HG03520 (cell line): ENCODE measurements at regions not wholly inside any gene's neighbourhood (a gene's known extent, or its start where the extent isn't known, plus 50 kb on each side); places are given as distances from the start of the nearest gene placed in this dataset.
"Not testable (repeated sequence)": the region's sequence is repeated elsewhere in the genome, so short reads cannot be mapped to it uniquely, and the experiment has no call there.

Experiments
- ATAC-seq: cut with Tn5 transposase; IDR thresholded peaks from one replicate; pipeline ENCODE4 v1.9.1; 2021; ENCODE audit warnings: mild to moderate bottlenecking, moderate library complexity; ENCODE audit not compliant: unreplicated experiment

GRCh38 chr5:103907001-103907400 lies 344.4 kb upstream of the NUDT12 start:
- no peak for ATAC-seq

DNA sequence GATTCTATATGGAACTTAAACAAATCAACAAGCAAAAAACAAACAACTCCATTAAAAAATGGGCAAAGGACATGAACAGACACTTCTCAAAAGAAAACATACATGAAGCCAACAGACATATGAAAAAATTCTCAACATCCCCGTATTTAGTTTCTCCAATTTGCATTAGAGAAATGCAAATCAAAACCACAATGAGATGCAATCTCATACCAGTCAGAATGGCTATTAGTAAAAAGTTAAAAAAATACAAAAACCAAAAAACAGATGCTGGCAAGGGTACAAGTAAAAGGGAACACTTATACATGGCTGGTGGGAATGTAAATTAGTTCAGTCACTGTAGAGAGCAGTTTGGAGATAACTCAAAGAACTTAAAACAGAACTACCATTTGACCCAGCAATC lies 342.1 kb upstream of the NUDT12 start:
- ATAC-seq: no peak

DNA sequence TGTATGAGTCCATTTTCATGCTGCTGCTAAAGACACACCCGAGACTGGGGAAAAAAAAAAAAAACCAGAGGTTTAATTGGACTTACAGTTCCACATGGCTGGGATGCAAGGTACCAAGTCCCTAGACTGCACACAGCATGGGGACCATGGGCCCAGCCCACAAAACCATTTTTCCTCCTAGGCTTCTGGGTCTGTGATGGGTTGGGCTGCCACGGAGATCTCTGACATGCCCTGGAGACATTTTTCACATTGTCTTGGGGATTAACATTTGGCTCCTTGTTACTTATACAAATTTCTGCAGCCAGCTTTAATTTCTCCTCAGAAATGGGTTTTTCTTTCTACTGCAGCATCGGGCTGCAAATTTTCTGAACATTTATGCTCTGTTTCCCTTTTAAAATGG lies 340.3 kb upstream of the NUDT12 start:
- ATAC-seq: no peak

- no peak for ATAC-seq
Observed at GRCh38 chr5:103901885-103902284, 339.3 kb upstream of the NUDT12 start.

DNA sequence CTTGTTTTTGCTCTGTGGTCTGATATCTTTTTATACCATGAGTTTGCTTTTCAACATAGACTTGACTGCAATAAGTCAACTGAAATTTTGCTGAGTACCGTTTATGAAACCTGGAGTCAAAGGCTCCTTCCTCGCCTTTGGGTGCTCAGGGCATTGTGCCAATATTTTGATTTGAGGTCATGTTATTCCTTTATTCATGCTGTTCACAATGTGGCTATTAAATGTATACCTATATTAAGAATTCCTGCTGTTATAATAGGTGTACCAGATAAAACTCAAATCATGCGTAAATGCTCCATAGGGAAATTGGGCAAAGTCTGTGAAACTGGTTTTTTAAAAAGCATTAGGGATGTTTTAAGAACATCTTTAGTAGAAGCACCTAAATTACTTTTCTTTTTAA lies 334.0 kb upstream of the NUDT12 start:
- ATAC-seq: no peak

GRCh38 chr5:103895738-103896137 lies 333.1 kb upstream of the NUDT12 start:
- no peak for ATAC-seq

GRCh38 chr5:103894882-103895281 lies 332.3 kb upstream of the NUDT12 start:
- ATAC-seq: no peak

DNA sequence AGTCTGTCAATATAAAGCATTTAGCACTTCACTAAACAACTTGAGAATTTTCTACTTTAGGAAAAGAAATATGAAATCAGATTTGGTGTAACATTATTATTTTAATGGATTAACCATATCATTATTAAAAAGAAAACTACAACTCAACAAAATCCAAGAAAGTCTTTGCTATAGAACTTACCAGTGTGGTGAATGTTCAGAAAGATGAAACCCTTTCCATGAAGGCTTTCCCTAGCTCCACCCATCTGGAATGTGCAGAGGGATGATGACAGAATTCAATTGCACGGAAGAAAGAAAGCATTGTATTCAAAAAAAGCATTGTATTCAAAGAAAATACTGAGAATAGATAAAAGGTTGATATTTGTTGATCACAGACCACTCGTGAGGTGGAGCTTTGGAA lies 328.6 kb upstream of the NUDT12 start:
- ATAC-seq: no peak

DNA sequence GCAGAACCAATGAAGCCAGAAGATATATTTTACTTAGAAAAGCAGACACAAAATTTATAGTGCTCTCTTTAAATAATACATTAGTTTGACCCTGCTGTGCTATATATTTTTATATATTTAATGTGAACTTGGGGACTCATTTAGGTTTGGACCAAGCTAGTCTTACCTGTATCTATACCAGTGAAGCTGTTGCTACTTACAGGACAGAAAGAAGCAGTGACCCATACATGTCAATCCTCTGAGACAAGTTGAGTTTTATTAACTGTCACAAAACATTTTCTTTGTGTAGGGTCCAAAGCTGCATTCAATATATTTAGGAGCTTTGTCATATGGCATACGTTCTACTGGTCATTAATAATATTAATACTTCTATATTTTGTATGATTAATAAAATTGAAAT lies 327.7 kb upstream of the NUDT12 start:
- ATAC-seq: no peak

DNA sequence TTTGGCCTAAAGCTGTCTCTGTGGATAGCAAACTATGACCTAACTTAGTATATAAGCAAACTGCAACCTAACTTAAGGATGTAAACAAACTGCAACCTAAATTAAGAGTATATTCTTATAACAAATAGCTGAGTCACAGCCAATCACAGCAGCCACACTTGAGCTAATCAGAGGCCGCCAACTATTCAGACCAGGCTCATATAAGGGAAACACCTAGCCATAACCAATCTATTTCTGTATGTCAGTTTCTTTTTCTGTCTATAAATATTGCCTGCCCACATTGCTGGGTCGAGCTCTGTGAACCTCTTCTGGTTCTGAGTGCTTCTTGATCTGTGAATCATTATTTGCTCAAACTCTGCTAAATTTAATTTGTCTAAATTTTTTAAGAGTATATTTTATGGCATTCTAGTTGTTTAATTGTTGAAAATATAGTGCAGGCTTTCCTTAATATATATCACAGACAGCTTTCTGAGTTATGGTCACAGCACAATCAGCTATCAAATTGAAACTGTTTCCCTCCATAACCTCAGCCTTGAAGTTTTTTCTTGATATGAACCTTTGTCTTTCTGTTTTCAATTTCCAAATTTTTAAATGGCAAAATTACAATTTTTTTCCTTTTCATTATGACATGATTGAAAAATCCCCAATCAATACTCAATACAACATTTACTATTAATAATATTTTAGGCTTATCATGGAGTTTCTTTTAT lies 327.1 kb upstream of the NUDT12 start:
- peak; percentile 63 for ATAC-seq

DNA sequence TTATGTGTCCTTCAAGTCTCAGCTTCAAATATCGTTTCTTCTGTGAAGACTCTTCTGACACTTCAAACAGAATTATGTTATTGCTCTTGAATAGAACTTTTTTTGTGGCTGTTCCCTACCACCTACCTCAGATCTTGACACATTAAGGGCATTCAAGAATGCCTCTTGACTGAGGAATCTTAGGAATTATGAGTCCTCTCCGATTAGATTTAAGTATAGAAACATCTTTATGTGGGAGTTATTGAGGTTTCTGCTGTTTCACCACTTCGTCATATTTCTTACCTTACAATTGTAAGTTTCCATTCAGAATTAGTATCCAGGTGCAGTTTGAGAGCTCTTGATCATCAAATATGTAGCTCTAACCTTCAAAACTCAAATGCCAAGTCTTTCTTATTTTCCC lies 324.2 kb upstream of the NUDT12 start:
- ATAC-seq: no peak

DNA sequence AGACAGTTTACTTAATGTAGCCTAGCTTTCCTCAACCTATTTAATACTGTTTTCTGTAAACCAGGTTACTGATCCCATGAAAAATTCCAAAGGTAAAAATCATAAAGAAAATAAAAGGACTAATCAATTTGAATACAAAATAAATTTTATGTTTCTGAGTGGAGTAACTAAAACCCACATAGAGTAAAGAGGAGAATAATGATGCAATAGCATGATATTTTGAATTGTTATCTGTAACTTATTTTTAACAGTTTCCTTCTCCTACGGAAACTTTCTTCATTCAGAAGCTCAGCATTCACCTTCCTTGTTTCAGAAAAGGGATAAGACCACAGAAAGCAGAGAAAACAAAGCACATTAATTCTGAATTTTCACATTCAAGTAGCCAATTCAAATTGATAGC lies 320.6 kb upstream of the NUDT12 start:
- ATAC-seq: no peak

DNA sequence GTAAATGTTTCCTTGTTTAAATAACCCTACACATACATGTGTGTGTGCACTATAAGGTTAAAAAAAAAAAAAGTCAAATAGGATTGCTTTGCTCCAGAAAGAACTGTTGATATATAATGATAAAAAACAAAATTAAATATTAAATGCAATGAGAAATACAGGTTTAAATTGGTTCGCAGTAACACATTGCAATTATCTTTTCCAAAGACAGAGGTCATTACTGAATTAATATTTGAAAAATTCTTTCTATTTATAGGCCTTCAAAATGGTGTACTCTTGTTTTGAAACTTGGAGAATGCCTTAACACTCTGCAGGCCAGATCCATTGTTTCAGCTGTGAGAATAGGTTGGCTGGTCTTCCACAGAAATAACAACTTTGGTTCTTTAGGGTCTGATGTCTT lies 319.0 kb upstream of the NUDT12 start:
- ATAC-seq: no peak

DNA sequence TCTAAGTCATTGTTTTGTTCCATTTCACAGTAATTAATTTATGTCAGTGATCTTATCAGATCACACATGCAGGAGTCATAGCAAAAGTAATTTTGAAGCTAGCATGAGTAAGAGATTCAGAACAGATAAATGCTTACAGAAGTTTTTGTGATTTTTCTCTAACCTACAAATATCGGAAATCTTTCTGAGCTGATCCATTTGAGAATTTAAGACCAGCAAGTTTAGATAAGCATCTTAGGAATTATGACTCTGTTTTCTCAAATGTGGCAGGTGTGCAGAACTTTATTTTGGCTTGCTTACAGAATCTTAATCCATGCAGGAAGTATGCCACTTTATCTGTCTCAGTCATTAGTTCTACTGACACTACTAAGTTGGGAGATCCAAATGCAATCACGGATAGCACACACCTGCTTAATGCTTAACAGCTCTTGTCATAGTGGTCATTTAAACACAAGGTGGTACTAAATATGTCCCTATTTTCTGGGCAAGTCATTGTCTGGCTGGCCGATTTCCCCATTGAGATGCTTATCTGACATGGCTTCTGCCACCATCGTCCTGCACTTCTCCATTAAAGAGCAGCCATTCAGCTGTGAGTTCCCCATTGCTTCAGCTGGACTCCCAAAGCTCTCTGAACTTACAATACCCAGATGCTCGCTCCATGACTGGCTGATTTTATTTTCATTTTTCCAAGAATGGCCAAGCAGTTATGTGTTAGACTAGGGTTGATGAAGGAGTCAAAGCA lies 305.4 kb upstream of the NUDT12 start:
- no peak for ATAC-seq

DNA sequence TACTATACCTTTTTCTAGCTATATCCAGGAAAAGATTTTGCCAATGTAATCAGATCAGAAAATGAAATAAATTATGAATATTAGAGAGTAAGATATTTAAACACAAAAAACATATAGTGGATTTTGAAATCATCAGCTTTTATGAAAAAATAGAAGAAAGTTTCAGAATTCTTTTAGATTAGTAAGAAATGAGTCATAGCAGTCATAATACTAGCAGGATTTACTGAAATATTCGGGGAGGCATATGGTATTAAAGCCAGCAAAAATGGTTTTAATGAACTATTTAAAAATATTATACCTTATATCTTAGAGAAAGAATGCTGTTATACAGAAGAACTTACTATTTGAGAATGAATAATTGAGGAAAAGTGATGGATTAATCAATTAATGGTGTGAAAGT lies 303.6 kb upstream of the NUDT12 start:
- ATAC-seq: no peak

DNA sequence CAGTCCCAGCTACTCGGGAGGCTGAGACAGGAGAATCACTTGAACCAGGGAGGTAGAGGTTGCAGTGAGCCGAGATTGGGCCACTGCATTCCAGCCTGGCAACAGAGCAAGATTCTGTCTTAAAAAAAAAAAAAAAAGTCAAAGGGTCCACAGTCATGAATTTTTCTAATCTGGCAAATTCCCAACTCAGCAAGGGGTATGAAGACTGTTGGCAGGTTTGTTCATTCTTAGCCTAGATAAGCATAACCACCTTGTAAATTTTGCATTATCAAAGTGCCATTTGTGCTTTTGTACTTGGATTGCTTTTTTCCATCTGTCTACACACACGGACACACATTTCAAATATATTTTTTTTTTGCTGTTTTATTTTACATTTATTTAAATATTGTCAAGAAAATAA lies 299.8 kb upstream of the NUDT12 start:
- ATAC-seq: no peak

DNA sequence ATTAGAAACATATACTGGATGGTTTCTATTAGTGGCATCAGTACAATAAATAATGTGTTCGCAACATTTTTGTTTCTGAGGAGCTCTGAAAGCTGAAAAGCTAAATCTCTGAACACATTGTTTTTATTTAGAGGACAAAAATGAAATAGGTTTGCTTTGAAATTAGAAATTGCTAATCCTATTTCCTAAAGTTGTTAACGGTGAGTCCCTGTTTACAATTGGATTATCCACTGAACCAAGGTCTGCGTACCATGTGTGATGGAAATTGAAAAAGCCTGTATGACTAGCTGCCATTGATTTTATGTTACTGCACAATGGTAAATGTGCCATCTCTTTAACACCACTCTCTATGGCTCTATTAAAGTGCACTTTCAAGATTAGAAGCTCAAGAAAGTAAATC lies 297.7 kb upstream of the NUDT12 start:
- no peak for ATAC-seq

DNA sequence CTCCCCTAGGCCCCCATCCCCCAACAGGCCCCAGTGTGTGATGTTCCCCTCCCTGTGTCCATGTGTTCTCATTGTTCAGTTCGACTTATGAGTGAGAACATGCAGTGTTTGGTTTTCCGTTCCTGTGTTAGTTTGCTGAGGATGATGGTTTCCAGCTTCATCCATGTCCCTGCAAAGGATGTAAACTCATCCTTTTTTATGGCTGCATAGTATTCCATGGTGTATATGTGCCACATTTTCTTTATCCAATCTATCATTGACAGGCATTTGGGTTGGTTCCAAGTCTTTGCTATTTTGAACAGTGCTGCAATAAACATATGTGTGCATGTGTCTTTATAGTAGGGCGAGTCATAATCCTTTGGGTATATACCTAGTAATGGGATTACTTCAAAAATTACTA lies 295.8 kb upstream of the NUDT12 start:
- ATAC-seq: not testable (repeated sequence)

- no peak for ATAC-seq
Observed at GRCh38 chr5:103851091-103851490, 288.5 kb upstream of the NUDT12 start.

GRCh38 chr5:103849934-103850333 lies 287.3 kb upstream of the NUDT12 start:
- peak; percentile 73 for ATAC-seq

DNA sequence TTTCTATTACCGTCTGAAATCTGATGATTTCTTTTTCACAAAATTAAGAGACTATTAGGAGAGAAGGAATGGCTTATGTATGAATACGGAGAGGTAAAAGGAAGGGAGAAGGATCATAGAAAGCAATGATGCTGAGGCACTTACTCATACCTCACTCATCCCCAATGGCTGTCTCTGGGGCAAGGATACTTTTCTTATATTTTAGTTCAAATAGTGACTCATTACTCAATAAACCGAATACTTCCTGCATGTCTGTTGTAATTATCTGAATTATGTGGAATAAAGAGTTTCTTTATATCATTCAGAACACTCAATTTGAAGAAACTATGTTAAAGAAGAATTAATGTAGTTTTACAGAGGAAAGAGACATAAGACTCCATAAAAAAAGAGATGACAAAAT lies 284.5 kb upstream of the NUDT12 start:
- ATAC-seq: no peak

- no peak for ATAC-seq
Observed at GRCh38 chr5:103842936-103843335, 280.3 kb upstream of the NUDT12 start.

GRCh38 chr5:103840600-103840999 lies 278.0 kb upstream of the NUDT12 start:
- ATAC-seq: no peak
